ENCODE measurements at regions not wholly inside any gene's neighbourhood (a gene's known extent, or its start where the extent isn't known, plus 50 kb on each side); places are given as distances from the start of the nearest gene placed in this dataset.
A peak's percentile ranks its signal among the peaks of the same experiment; 100 is the strongest.

DNA sequence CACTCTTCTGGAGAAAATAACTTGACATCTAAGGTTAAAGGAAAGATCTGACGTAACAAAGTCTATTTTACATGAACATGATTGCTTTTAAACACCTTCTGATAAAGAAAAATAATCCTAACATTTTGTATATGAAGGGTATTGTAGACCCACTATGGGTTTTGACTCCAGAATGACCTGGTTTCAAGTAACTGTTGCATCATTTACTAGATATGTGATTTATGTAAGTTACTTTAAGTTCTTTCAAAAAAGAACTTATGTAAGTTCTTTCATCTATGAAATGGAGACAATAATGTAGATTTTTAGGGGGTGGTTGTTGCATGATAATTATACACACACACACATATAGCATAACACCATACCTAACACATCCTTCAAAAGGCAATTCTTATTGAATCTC lies 147.6 kb upstream of the MIR17HG start:
- ChIA-PET POLR2A (no interaction called here), CTCF (ENCODE audit: low intra/inter-chr PET ratio) (no interaction called here)
- no peak for DNase-seq (ENCODE audit: extremely low read depth in 1 of 4, low spot score in 3 of 4)
- Histone ChIP-seq H3K9ac (ENCODE audit: insufficient read depth in 1 of 2, low read depth in 2 of 2, low read length in 2 of 2) (no peak overlapping the region), H3K9me1 (ENCODE audit: control insufficient read depth, insufficient read depth, low read length) (no peaks in the 10 kb centered on the region), H4K20me1 (replicated peaks; ENCODE audit: control insufficient read depth, insufficient read depth, low read length) (no peaks in the 10 kb centered on the region), H3K4me1 (replicated peaks in 1 of 2; ENCODE audit: control insufficient read depth in 2 of 2, insufficient read depth in 2 of 2, low read length in 2 of 2) (no peaks in the 10 kb centered on the region), H3K4me3 (no peak overlapping the region), H3K9me3 (replicated peaks; ENCODE audit: control insufficient read depth, insufficient read depth, low read depth, low read length) (no peaks in the 10 kb centered on the region), H3K79me2 (ENCODE audit: control insufficient read depth, insufficient read depth, low read length) (no peaks in the 10 kb centered on the region), H2AFZ (ENCODE audit: low read depth, low read length) (no peak overlapping the region), H3K36me3 (ENCODE audit: control insufficient read depth, insufficient read depth, low read length) (no peaks in the 10 kb centered on the region), H3K4me2 (ENCODE audit: insufficient read depth, low read length) (no peak overlapping the region), H3K27me3 (ENCODE audit: control insufficient read depth in 2 of 2, insufficient read depth in 2 of 2, low read length in 2 of 2) (no peaks in the 10 kb centered on the region), H3K27ac (ENCODE audit: extremely low read depth, low read depth, low read length) (no peak overlapping the region)
- in situ Hi-C loops (cut with MboI) (no loop called here), intact Hi-C loops (cut with micrococcal nuclease) (loop anchor here (5.0 kb wide), 3 partner anchors 37 to 187 kb away; no protein-coding TSS in a partner anchor)
- no TSS peak for BruUV-seq (replicated peaks)
- 2% methylated on average over 1 of the region's 1 CpG for WGBS (ENCODE audit: insufficient coverage, low coverage, missing lambda C conversion rate)
- ATAC-seq: no peak
- FAIRE-seq: no peak
- TF ChIP-seq MBD2 (IDR thresholded peaks at IDR 0.05; ENCODE audit: borderline replicate concordance, low read depth) (no peak), ZFP30 (CRISPR knock-in tag; IDR thresholded peaks at IDR 0.05; ENCODE audit: borderline replicate concordance) (no peak), THRAP3 (IDR thresholded peaks at IDR 0.05; ENCODE audit: borderline replicate concordance) (no peak), TGIF2 (CRISPR knock-in tag; IDR thresholded peaks at IDR 0.05) (0 out of 2 replicates have a peak, but pooled peaks have one; percentile 42), ZNF354B (CRISPR knock-in tag; IDR thresholded peaks at IDR 0.05) (no peak), SOX6 (IDR thresholded peaks at IDR 0.05) (no peak), GABPB1 (CRISPR knock-in tag; IDR thresholded peaks at IDR 0.05) (no peak), TBL1XR1 (IDR thresholded peaks at IDR 0.05; ENCODE audit: low read length in 2 of 2) (no peak), SAP30 (IDR thresholded peaks at IDR 0.05; ENCODE audit: borderline replicate concordance, insufficient read depth, low read depth, low read length, poor library complexity, severe bottlenecking) (no peak), CEBPG (CRISPR knock-in tag; IDR thresholded peaks at IDR 0.05) (no peak), CEBPG (tag; conservative IDR thresholded peaks at IDR 0.05 in 1 of 2, IDR thresholded peaks at IDR 0.05 in 1 of 2) (peak in 1 of 2 experiments; percentile 70; a peak in 2 of 4 replicates), ZNF239 (CRISPR knock-in tag; IDR thresholded peaks at IDR 0.05) (no peak), ZFP1 (CRISPR knock-in tag; IDR thresholded peaks at IDR 0.05) (no peak), DPF2 (IDR thresholded peaks at IDR 0.05) (no peak), NCOA2 (IDR thresholded peaks at IDR 0.05; ENCODE audit: partially characterized antibody in 2 of 2) (no peak), CEBPB (tag; IDR thresholded peaks at IDR 0.05) (peak; percentile 53)
- TF ChIP-seq, protein P1, sequence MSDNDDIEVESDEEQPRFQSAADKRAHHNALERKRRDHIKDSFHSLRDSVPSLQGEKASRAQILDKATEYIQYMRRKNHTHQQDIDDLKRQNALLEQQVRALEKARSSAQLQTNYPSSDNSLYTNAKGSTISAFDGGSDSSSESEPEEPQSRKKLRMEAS (CRISPR knock-in tag; IDR thresholded peaks at IDR 0.05): no peak
- TF ChIP-seq, protein P2, sequence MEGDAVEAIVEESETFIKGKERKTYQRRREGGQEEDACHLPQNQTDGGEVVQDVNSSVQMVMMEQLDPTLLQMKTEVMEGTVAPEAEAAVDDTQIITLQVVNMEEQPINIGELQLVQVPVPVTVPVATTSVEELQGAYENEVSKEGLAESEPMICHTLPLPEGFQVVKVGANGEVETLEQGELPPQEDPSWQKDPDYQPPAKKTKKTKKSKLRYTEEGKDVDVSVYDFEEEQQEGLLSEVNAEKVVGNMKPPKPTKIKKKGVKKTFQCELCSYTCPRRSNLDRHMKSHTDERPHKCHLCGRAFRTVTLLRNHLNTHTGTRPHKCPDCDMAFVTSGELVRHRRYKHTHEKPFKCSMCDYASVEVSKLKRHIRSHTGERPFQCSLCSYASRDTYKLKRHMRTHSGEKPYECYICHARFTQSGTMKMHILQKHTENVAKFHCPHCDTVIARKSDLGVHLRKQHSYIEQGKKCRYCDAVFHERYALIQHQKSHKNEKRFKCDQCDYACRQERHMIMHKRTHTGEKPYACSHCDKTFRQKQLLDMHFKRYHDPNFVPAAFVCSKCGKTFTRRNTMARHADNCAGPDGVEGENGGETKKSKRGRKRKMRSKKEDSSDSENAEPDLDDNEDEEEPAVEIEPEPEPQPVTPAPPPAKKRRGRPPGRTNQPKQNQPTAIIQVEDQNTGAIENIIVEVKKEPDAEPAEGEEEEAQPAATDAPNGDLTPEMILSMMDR (IDR thresholded peaks at IDR 0.05 in 2 of 3, conservative IDR thresholded peaks at IDR 0.05 in 1 of 3; ENCODE audit: insufficient read depth in 2 of 3, low read depth in 1 of 3, low read length in 3 of 3): no peak
- TF ChIP-seq, protein P3, sequence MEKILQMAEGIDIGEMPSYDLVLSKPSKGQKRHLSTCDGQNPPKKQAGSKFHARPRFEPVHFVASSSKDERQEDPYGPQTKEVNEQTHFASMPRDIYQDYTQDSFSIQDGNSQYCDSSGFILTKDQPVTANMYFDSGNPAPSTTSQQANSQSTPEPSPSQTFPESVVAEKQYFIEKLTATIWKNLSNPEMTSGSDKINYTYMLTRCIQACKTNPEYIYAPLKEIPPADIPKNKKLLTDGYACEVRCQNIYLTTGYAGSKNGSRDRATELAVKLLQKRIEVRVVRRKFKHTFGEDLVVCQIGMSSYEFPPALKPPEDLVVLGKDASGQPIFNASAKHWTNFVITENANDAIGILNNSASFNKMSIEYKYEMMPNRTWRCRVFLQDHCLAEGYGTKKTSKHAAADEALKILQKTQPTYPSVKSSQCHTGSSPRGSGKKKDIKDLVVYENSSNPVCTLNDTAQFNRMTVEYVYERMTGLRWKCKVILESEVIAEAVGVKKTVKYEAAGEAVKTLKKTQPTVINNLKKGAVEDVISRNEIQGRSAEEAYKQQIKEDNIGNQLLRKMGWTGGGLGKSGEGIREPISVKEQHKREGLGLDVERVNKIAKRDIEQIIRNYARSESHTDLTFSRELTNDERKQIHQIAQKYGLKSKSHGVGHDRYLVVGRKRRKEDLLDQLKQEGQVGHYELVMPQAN (IDR thresholded peaks at IDR 0.05; ENCODE audit: borderline replicate concordance): no peak
- TF ChIP-seq, protein P4, sequence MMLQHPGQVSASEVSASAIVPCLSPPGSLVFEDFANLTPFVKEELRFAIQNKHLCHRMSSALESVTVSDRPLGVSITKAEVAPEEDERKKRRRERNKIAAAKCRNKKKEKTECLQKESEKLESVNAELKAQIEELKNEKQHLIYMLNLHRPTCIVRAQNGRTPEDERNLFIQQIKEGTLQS (IDR thresholded peaks at IDR 0.05): peak; percentile 56
- TF ChIP-seq, protein P4 (CRISPR knock-in tag; conservative IDR thresholded peaks at IDR 0.05): no peak

All from K562 (cell line).